ENCODE measurements at regions not wholly inside any gene's neighbourhood (a gene's known extent, or its start where the extent isn't known, plus 50 kb on each side); places are given as distances from the start of the nearest gene placed in this dataset.

DNA sequence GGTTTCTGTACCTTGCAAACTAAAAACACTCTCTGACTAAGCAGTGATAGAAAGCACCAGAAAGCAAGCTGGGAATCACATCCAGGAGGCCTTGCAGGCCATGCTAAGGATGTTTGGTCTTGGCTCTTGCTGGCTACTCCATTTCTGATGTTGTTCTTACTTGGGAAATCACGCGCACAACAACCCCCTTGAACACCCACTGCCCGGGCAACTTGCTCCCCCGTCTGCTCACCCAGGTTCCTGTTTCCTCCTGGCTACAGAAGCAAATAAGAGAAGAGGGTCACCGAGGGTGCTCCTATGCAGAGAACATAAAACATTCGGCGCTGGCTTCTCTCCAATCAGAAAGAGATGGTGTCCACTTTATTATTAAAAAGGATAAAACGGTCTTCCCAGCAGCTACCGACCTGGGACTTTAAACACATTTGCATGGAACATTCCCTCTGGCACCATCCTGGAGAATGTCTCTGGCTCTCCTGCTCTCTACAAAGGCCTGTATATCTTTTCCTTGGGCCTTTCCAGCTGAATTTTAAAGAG lies 271.2 kb upstream of the RPL38 start (continued):
- TF ChIP-seq CBX8 (IDR thresholded peaks at IDR 0.05; ENCODE audit: borderline replicate concordance, low read depth, low read length): no peak
